GM12892 (cell line): ENCODE measurements at regions not wholly inside any gene's neighbourhood (a gene's known extent, or its start where the extent isn't known, plus 50 kb on each side); places are given as distances from the start of the nearest gene placed in this dataset.

Source experiments
- POLR2A ChIP-seq: IDR thresholded peaks from 2 replicates; pipeline ENCODE4 v1.6.1; 2011; ENCODE audit warnings: low read depth, low read length, control low read depth
- POLR2AphosphoS5 ChIP-seq: IDR thresholded peaks from 2 replicates; pipeline ENCODE4 v1.6.1; 2011; ENCODE audit warnings: low read depth, low read length, control low read depth

GRCh38 chr22:23521441-23522113 is 58.5 kb downstream of the IGLL1 start:
- TF ChIP-seq POLR2A (no peak), POLR2AphosphoS5 (no peak)
